H9 (cell line): ENCODE measurements at regions not wholly inside any gene's neighbourhood (a gene's known extent, or its start where the extent isn't known, plus 50 kb on each side); places are given as distances from the start of the nearest gene placed in this dataset.

Source experiments
- DNase-seq: peaks from one replicate; pipeline ENCODE4 v3.0.0-alpha.2; 2017
- H2AFZ ChIP-seq: one replicate; pipeline ENCODE4 v1.6.1; 2013; ENCODE audit warnings: mild to moderate bottlenecking, low read length, control low read depth, moderate library complexity
- H2AK5ac ChIP-seq: 2 replicates; pipeline ENCODE4 v1.6.1; 2013; ENCODE audit warnings: low read length, control low read depth, mixed read lengths; ENCODE audit not compliant: insufficient read length
- H2BK120ac ChIP-seq: one replicate; pipeline ENCODE4 v1.6.1; 2013; ENCODE audit warnings: low read depth, mild to moderate bottlenecking, low read length, control low read depth, inconsistent platforms; ENCODE audit not compliant: poor library complexity, severe bottlenecking
- H2BK12ac ChIP-seq: 2 replicates; pipeline ENCODE4 v1.6.1; 2013; ENCODE audit warnings: low read length, control low read depth, mixed read lengths, low read depth; ENCODE audit not compliant: insufficient read length
- H2BK15ac ChIP-seq: 2 replicates; pipeline ENCODE4 v1.6.1; 2013; ENCODE audit warnings: low read depth, low read length, control low read depth
- H2BK20ac ChIP-seq: one replicate; pipeline ENCODE4 v1.6.1; 2013; ENCODE audit warnings: low read depth, mild to moderate bottlenecking, low read length, control low read depth, inconsistent platforms; ENCODE audit not compliant: poor library complexity, severe bottlenecking
- H2BK5ac ChIP-seq: 2 replicates; pipeline ENCODE4 v1.6.1; 2013; ENCODE audit warnings: low read length, control low read depth, mixed read lengths; ENCODE audit not compliant: insufficient read length
- H3K14ac ChIP-seq: 2 replicates; pipeline ENCODE4 v1.6.1; 2013; ENCODE audit warnings: low read length, control low read depth; ENCODE audit not compliant: insufficient read depth
- H3K18ac ChIP-seq: 2 replicates; pipeline ENCODE4 v1.6.1; 2013; ENCODE audit warnings: low read depth, mild to moderate bottlenecking, mixed read lengths, low read length, control low read depth; ENCODE audit not compliant: insufficient read length
- H3K23ac ChIP-seq: 2 replicates; pipeline ENCODE4 v1.6.1; 2013; ENCODE audit warnings: low read length, control low read depth, mixed read lengths, low read depth; ENCODE audit not compliant: insufficient read length
- H3K23me2 ChIP-seq: 2 replicates; pipeline ENCODE4 v1.6.1; 2013; ENCODE audit warnings: low read depth, mild to moderate bottlenecking, mixed read lengths, low read length, control low read depth; ENCODE audit not compliant: insufficient read length, poor library complexity, severe bottlenecking
- H3K27ac ChIP-seq: 2 replicates; pipeline ENCODE4 v1.5.1; 2013; ENCODE audit warnings: low read length, control low read depth, mixed read lengths, low read depth; ENCODE audit not compliant: insufficient read length
- H3K27me3 ChIP-seq: 2 replicates; pipeline ENCODE4 v1.6.1; 2013; ENCODE audit warnings: low read length, control low read depth, inconsistent platforms; ENCODE audit not compliant: insufficient read depth
- H3K4ac ChIP-seq: 2 replicates; pipeline ENCODE4 v1.6.1; 2013; ENCODE audit warnings: low read depth, mild to moderate bottlenecking, control low read depth, inconsistent platforms, low read length, moderate library complexity
- H3K4me1 ChIP-seq: 2 replicates; pipeline ENCODE4 v1.6.1; 2013; ENCODE audit warnings: low read length, control low read depth, inconsistent platforms; ENCODE audit not compliant: insufficient read depth
- H3K4me2 ChIP-seq: 2 replicates; pipeline ENCODE4 v1.6.1; 2013; ENCODE audit warnings: low read length, control low read depth, mixed read lengths; ENCODE audit not compliant: insufficient read length, insufficient read depth
- H3K56ac ChIP-seq: 2 replicates; pipeline ENCODE4 v1.6.1; 2013; ENCODE audit warnings: low read depth, mild to moderate bottlenecking, mixed read lengths, low read length, control low read depth; ENCODE audit not compliant: insufficient read length
- H3K79me1 ChIP-seq: 2 replicates; pipeline ENCODE4 v1.6.1; 2013; ENCODE audit warnings: low read depth, mild to moderate bottlenecking, moderate library complexity, low read length, control low read depth, inconsistent platforms; ENCODE audit not compliant: insufficient read depth, poor library complexity, severe bottlenecking
- H3K79me2 ChIP-seq: 2 replicates; pipeline ENCODE4 v1.6.1; 2013; ENCODE audit warnings: low read length, control low read depth, inconsistent platforms; ENCODE audit not compliant: insufficient read depth
- H3K9ac ChIP-seq: 2 replicates; pipeline ENCODE4 v1.6.1; 2013; ENCODE audit warnings: low read length, control low read depth, mixed read lengths; ENCODE audit not compliant: insufficient read length; ENCODE audit errors: extremely low read depth
- H3K9me3 ChIP-seq: one replicate; pipeline ENCODE4 v1.6.1; 2013; ENCODE audit warnings: low read depth, low read length, inconsistent platforms; ENCODE audit not compliant: control insufficient read depth
- H3T11ph ChIP-seq: one replicate; pipeline ENCODE4 v1.6.1; 2013; ENCODE audit warnings: mild to moderate bottlenecking, low read length, control low read depth, inconsistent platforms
- H4K20me1 ChIP-seq: one replicate; pipeline ENCODE4 v1.6.1; 2013; ENCODE audit not compliant: control insufficient read depth, insufficient read length, insufficient read depth
- H4K5ac ChIP-seq: 2 replicates; pipeline ENCODE4 v1.6.1; 2013; ENCODE audit warnings: low read depth, mild to moderate bottlenecking, mixed read lengths, low read length, control low read depth; ENCODE audit not compliant: insufficient read length
- H4K8ac ChIP-seq: replicated peaks from 2 replicates; pipeline ENCODE4 v1.6.1; 2013; ENCODE audit warnings: low read length, control low read depth, mixed read lengths, low read depth; ENCODE audit not compliant: insufficient read length
- H4K91ac ChIP-seq: 2 replicates; pipeline ENCODE4 v1.6.1; 2013; ENCODE audit warnings: low read depth, mild to moderate bottlenecking, moderate library complexity, mixed read lengths, low read length, control low read depth; ENCODE audit not compliant: insufficient read length
- H3K27ac Mint-ChIP-seq, 3 experiments: 2 replicates in 2 of 3; 3 replicates in 1 of 3; pipeline ENCODE4 v1.8.0; 2020 to 2021; ENCODE audit warnings: mixed read lengths in 3 of 3, mild to moderate bottlenecking in 1 of 3, moderate library complexity in 1 of 3
- H3K27me3 Mint-ChIP-seq: 2 replicates; pipeline ENCODE4 v1.8.0; 2021; ENCODE audit warnings: low read depth, mild to moderate bottlenecking, moderate library complexity, mixed read lengths
- H3K36me3 Mint-ChIP-seq, 3 experiments: 2 replicates in 2 of 3; 3 replicates in 1 of 3; pipeline ENCODE4 v1.8.0; 2020 to 2021; ENCODE audit warnings: low read depth in 3 of 3, mixed read lengths in 3 of 3; ENCODE audit not compliant: insufficient read depth in 1 of 3
- H3K4me1 Mint-ChIP-seq, 2 experiments: 2 replicates each; pipeline ENCODE4 v1.8.0; 2020; ENCODE audit warnings: mixed read lengths in 2 of 2
- H3K4me3 Mint-ChIP-seq, 2 experiments: 2 replicates in 1 of 2; 3 replicates in 1 of 2; pipeline ENCODE4 v1.8.0; 2020 to 2021; ENCODE audit warnings: mild to moderate bottlenecking in 2 of 2, mixed read lengths in 2 of 2, moderate library complexity in 1 of 2
- H3K9me3 Mint-ChIP-seq, 2 experiments: 2 replicates in 1 of 2; 3 replicates in 1 of 2; pipeline ENCODE4 v1.8.0; 2020; ENCODE audit warnings: mild to moderate bottlenecking in 2 of 2, mixed read lengths in 2 of 2, moderate library complexity in 1 of 2
- CTCF ChIP-seq: fragments of 200-600 bp; sonication (generic); conservative IDR thresholded peaks from 3 replicates; pipeline ENCODE4 v1.8.0; 2021; ENCODE audit warnings: antibody characterized with exemption, mild to moderate bottlenecking
- WGBS: extraction: QIAGEN DNeasy Blood & Tissue Kit; methylation state at CpG from one replicate; pipeline ENCODE4 v1.1.7; 2013; ENCODE audit warnings: missing lambda C conversion rate, low lambda C conversion rate, mixed read lengths; ENCODE audit not compliant: insufficient read length; ENCODE audit errors: extremely low coverage; 5-methylcytosine and 5-hydroxymethylcytosine counted together

DNA sequence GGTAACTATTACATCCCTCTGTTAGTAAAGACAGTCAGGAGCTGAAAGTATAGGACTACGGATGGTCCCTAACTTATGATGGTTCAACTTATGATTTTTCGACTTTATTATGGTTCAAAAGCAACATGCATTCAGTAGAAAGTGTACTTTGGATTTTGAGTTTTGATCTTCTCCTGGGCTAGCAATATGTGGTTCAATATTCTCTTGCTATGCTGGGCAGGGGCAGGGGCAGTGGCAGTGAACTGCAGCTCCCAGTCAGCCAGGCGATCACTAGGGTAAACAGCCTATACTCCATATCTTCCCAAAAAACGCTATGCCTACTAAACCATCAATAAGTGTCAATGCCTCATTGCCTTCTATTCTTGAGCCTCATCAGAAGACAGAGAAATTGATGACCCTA is 292.7 kb downstream of the EMP1 start:
- Histone ChIP-seq H3K9ac (no peak overlapping the region), H3K79me1 (no peaks in the 10 kb centered on the region)

More for the DNA sequence above, 292.7 kb downstream of the EMP1 start:
- H3K9me3 ChIP-seq = no peaks in the 10 kb centered on the region
- Mint-ChIP-seq H3K27me3 (no peaks in the 10 kb centered on the region; the same call in none of the 2 replicates), H3K4me1 (peaks cover 7 to 9% of the 10 kb centered on the region in 2 experiments), H3K27ac (no peak overlapping the region), H3K9me3 (peaks cover 2 to 3% of the 10 kb centered on the region in 2 experiments; a peak in 2 of 5 replicates), H3K4me3 (no peak overlapping the region), H3K36me3 (no peaks in the 10 kb centered on the region)
- no peak overlapping the region for H2BK20ac ChIP-seq
- DNase-seq = no peak
- no peaks in the 10 kb centered on the region for H4K20me1 ChIP-seq
- H3K4me1 ChIP-seq = no peaks in the 10 kb centered on the region
- no peak overlapping the region for H3T11ph ChIP-seq
- no peaks in the 10 kb centered on the region for H3K23me2 ChIP-seq
- TF ChIP-seq CTCF = no peak
- no peak overlapping the region for H3K4me2 ChIP-seq
- H3K27ac ChIP-seq = no peak overlapping the region
- H3K18ac ChIP-seq = no peak overlapping the region
- no peak overlapping the region for H4K91ac ChIP-seq
- no peak overlapping the region for H4K8ac ChIP-seq
- no peak overlapping the region for H2AK5ac ChIP-seq
- H2BK5ac ChIP-seq = no peak overlapping the region
- no peak overlapping the region for H3K23ac ChIP-seq
- no peak overlapping the region for H4K5ac ChIP-seq
- H2AFZ ChIP-seq = no peak overlapping the region
- WGBS = no CpG with 5 or more reads among the region's 4 CpGs
- H3K27me3 ChIP-seq = no peaks in the 10 kb centered on the region
- no peak overlapping the region for H3K14ac ChIP-seq
- no peak overlapping the region for H2BK120ac ChIP-seq
- H3K56ac ChIP-seq = no peak overlapping the region
- no peak overlapping the region for H3K4ac ChIP-seq
- H2BK15ac ChIP-seq = no peak overlapping the region
- H2BK12ac ChIP-seq = no peak overlapping the region
- H3K79me2 ChIP-seq = no peaks in the 10 kb centered on the region
